ENCODE measurements at regions not wholly inside any gene's neighbourhood (a gene's known extent, or its start where the extent isn't known, plus 50 kb on each side); places are given as distances from the start of the nearest gene placed in this dataset.

GRCh38 chr2:67246791-67247190, 150.3 kb upstream of the ETAA1 start:
- TF ChIP-seq CTCF (IDR thresholded peaks at IDR 0.05 in 4 of 5, conservative IDR thresholded peaks at IDR 0.05 in 1 of 5): no peak
- TF ChIP-seq POLR2A (IDR thresholded peaks at IDR 0.05): no peak
